CD4-positive, alpha-beta T cell treated with Interleukin-15 for 1 hour (primary cell): ENCODE measurements at regions not wholly inside any gene's neighbourhood (a gene's known extent, or its start where the extent isn't known, plus 50 kb on each side); places are given as distances from the start of the nearest gene placed in this dataset.
A peak's percentile ranks its signal among the peaks of the same experiment; 100 is the strongest.

Source experiments
- DNase-seq: peaks from one replicate; pipeline ENCODE4 v3.0.0-alpha.2; 2020

DNA sequence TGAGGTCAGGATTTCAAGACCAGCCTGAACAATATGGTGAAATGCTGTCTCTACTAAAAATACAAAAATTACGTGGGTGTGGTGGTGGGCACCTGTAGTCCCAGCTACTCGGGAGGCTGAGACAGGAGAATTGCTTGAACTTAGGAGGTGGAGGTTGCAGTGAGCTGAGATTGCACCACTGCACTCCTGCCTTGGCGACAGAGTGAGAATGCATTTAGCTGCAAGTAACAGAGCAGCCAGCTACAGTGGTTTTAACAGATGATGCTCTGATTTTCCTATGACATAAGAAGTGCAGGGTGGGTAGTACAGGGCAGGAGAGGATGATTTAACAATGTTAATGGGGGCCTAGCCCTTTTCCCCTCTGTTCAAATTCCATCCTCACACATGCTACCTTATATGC lies 267.9 kb downstream of the RPLP1 start:
- no peak for DNase-seq

- no peak for DNase-seq
Measured at GRCh38 chr15:69722924-69723323, 270.3 kb downstream of the RPLP1 start.

- DNase-seq: no peak
Measured at GRCh38 chr15:69723404-69724096, 270.9 kb downstream of the RPLP1 start.

- no peak for DNase-seq
Measured at GRCh38 chr15:69724333-69724732, 271.7 kb downstream of the RPLP1 start.

DNA sequence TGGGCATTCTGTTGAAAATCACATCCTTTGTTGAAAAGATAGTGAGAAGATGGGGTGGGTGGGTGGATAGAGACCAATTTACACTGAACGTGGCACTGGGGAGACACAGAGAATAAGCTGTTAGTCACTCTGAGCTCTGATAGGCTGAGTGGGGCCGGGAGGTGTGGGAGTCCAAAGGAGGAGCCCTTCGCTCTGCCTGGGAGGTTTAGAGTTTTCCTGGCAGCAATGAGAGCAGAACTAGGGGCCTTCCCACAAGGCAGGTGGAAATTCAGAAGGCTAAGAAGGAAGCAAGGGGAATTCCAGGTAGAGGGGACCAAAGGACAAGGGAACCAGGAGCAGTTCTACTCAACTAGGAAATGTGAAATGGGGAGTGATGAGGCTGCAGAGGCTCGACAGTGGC lies 272.7 kb downstream of the RPLP1 start:
- no peak for DNase-seq

DNA sequence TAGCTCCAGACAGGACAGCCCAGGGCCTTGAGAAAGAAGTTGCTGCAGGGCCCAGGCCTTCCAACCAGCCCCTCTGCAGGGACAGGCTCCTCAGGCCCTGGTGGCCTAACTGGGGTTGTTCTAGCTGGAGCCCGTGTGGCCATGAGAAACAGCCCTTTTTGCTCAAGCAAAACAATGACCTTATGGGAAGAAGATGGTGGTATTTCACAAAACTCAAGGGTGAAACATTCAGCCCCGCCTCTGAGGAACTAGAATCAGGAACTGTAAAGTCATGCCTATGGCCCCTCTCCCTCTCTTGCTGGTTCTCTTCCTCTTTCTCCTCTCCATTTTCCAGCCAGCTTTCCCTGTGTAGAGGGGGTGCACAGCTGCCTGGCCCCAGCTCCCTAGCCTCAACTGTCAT lies 273.3 kb downstream of the RPLP1 start:
- DNase-seq: peak; percentile 44

GRCh38 chr15:69727121-69727924 lies 274.7 kb downstream of the RPLP1 start:
- no peak for DNase-seq

GRCh38 chr15:69729167-69729748 lies 276.6 kb downstream of the RPLP1 start:
- peak; percentile 57 for DNase-seq

DNA sequence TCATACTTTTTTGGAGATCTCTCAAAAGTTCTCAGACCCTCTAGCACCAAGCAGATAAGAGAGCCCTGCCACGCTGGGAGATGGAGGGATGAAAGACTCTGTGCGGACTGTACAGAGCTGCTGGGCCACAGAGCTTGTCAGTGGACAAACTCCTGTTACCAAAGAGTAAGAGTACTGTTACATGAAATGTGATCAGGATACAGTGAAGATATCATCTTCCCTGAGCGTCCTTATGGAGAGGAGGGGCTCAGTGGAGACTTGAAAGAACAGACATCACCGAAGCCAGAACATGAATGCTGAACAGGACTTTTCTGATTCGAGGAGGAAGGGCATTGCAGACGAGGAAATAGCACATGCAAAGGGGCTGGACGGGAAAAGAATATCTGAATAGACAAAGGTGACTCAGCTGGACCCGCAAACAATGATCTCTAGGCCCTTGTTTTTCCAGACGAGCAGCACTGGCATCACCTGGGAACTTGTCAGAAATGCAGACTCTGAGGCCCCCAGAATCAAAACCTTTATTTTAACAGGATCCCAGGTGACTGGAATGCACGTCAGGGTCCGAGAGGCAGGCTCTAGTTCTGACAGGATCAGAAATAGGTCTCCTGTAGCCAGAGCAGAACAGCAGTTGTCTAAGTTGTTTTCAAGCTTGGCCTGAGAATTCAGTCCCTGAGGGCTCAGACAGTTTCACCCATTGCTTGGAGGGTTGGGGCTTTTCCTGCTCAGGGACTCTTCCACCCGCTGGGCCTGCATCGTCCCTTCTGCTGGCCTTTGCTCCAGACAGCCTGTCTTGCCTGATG lies 277.9 kb downstream of the RPLP1 start:
- DNase-seq: no peak

GRCh38 chr15:69731081-69731330 lies 278.4 kb downstream of the RPLP1 start:
- no peak for DNase-seq

- no peak for DNase-seq
Measured at GRCh38 chr15:69731581-69731980, 279.0 kb downstream of the RPLP1 start.

DNA sequence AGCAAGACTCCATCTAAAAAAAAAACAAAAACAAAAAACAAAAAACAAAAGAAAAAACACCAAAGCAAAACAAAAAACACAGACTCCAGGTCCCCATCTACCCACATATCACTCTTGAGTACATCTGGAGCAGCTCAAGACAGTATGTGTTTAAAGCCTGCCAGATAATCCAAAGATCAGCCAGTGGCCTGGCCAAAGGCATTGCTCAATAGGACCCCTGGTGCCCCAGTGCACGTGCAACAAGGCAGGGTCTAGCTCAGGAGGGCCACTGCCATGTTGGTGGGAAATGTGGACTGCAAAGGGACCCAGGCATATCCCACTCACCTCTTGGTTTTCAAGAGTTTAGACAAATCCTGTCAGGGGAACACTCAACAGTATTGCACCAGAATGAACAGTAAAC lies 279.5 kb downstream of the RPLP1 start:
- DNase-seq: no peak

DNA sequence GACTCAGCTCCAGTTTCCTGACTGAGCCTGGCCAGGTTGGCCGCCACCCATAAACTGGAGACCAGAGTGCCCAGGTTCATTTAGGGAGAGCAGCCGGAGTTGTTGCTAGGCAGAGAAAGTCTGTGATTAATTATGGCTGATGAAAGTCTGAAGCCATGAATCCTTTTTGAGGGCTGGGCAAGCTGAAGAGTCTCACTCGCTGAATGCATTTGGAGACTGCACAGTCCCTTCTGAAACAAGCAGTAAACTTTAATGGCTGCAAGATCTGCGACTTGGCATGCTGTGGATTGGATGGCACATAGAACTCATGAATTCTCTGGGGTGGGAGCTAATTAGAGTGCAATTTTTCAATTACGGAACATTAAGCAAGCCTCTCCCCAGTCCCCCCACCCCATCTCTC lies 282.1 kb downstream of the RPLP1 start:
- no peak for DNase-seq

DNA sequence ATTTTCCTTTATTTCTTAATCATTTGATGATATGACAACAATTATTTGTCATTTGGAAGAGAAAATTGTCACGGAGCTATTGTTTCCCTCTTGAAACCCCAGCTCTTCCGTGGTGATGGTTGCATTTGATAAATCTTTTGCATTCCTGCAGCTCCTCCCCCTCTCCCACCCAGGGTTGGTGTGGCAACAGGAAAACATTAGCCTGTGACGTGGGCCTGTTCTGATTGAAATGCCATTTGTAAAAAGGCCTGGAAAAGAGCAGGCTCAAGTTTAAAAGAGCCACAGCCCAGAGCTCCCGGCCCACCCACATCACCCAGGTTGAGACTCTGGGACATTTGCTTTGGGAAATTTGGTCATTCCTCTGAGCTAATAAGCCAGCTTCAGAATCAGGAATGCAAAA lies 282.5 kb downstream of the RPLP1 start:
- no peak for DNase-seq

DNA sequence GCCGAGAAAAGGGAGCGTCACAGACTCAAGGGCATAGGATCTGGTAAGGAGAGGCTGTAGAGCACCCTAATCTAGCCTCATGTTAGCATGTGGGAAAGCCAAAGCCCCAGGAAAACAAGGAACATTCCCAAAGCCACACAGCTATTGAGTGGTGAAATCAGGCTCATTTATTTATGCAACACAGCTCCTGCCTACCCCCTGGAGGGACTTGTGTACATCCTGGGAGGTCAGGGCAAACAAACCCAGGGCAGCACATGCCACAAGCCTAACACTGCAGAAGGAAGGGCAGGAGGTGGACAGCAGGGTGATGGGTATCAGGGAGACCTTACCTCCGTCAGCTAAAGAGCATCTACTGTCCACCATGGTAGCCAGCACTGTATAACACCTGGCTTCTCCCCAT lies 283.5 kb downstream of the RPLP1 start:
- DNase-seq: no peak

DNA sequence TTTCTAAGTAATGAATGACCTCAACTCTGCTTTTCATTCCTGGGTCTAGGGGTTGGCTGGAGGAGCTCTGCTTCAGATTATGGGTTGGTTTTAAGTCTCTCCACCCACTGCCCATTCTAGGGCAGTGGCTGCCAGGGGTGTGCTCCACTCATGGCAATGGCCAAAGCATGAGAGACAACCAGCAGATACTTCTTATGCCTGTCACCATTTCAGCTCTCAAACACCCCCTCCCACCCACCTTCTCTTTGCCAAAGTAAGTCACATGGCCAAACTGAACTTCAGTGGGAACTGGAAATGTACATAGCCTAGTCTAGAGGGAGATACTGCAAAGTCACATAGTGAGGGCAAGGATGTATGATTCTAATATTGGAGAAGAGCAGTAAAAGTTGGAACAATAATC lies 285.3 kb downstream of the RPLP1 start:
- DNase-seq: no peak

- no peak for DNase-seq
Measured at GRCh38 chr15:69740684-69741083, 288.1 kb downstream of the RPLP1 start.

DNA sequence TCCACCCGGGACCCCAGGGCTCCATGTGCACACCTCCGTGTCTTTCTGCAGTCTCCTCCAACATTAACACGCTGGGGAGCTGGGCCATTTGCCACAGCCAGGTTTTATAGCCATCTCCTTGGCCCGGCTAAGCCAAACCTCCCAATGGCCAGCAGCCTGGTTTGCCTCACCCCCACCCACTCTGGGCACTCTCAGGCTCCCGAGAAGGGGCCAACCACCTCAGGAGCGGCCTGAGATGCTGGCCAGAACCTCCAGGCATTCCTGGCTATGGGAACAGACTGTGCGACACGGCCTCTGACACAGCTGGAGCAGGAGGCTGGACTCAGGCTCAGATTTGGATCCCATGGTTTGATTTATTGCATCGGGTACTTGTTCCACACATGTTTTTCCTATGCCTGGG lies 289.7 kb downstream of the RPLP1 start:
- no peak for DNase-seq

GRCh38 chr15:69743091-69743490 lies 290.5 kb downstream of the RPLP1 start:
- DNase-seq: no peak

DNA sequence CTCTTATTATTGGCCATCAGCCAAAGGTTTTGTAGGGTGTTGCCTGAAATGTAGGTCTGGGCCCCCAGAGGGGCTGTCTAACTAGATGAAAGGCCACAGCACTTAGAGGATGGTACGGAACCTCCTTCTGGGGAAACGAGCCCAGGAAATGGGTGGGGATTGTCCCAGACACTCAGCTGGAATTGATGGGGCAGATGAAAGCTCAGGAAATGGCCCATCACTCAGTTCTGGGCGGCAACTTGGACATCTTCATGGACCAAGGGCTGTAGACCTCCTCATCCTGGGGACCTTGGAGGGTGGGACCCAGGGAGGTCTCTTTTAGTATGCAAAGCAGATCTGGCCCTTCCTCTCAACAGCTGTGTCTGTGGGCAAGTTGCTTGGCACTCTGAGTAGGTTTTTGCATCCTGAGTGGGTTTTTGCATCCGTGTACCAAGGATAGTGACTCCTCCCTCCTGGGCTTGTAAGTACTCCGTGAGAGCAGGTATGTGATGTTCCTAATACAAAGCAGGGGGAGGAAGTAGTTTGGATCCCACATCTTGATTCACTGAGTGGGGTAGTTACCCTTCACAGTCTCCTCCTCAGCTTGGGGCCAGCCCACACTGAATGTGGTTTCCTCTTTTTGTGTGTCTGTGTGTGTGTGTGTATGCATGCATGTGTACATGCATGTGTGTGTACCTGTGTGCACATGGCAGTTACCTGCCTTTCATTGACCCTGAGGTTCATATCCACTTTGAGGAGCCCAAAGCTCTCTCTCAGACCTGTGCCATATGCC lies 292.0 kb downstream of the RPLP1 start:
- DNase-seq: no peak

DNA sequence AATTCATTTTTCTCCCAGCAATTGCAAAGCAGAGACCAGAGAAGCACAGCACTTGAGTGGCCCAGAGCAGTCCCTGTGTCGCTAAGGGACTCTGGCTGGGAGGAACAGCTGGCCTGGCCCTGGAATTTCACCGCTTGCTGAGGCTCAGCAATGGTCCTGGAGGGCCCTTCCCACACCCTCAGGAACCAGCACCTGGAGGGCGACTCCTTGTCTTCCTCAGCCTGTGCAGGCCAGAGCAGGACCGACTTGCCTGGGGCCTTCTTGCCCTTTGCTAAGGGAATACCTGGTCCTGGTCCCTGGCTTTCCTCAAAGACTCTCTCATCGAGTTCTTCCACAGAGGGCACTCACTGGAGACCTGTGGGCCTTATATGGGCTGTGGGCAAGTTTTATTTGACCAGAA lies 294.6 kb downstream of the RPLP1 start:
- DNase-seq: no peak

GRCh38 chr15:69748131-69748530 lies 295.5 kb downstream of the RPLP1 start:
- DNase-seq: no peak
